ENCODE measurements at regions not wholly inside any gene's neighbourhood (a gene's known extent, or its start where the extent isn't known, plus 50 kb on each side); places are given as distances from the start of the nearest gene placed in this dataset.

DNA sequence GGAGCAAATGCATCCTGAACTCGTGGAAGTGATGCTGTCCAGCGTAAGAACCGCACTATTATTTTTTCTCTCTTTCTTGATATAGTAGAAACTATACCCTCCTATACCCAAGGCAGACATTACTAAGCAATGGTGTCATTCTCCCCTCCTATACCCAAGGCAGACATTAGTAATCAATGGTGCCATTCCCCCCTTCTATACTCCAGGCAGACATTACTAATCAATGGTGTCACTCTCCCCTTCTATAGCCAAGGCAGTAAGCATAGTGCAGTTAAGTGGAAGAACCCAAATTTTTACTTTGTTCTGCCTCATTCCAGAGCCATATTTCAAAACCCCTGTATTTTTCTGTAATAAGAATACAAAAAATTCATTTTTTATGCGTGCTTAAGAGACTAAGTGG is 506.2 kb upstream of the EEF2KMT start:
- DNase-seq (ENCODE audit: low spot score): no peak
- H3K9me3 ChIP-seq: no peaks in the 10 kb centered on the region
- no peaks in the 10 kb centered on the region for H3K27me3 ChIP-seq
- TF ChIP-seq, protein P1, sequence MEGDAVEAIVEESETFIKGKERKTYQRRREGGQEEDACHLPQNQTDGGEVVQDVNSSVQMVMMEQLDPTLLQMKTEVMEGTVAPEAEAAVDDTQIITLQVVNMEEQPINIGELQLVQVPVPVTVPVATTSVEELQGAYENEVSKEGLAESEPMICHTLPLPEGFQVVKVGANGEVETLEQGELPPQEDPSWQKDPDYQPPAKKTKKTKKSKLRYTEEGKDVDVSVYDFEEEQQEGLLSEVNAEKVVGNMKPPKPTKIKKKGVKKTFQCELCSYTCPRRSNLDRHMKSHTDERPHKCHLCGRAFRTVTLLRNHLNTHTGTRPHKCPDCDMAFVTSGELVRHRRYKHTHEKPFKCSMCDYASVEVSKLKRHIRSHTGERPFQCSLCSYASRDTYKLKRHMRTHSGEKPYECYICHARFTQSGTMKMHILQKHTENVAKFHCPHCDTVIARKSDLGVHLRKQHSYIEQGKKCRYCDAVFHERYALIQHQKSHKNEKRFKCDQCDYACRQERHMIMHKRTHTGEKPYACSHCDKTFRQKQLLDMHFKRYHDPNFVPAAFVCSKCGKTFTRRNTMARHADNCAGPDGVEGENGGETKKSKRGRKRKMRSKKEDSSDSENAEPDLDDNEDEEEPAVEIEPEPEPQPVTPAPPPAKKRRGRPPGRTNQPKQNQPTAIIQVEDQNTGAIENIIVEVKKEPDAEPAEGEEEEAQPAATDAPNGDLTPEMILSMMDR (IDR thresholded peaks at IDR 0.05): no peak
- no peaks in the 10 kb centered on the region for H3K36me3 ChIP-seq
- no peaks in the 10 kb centered on the region for H3K4me1 ChIP-seq
- H3K4me3 ChIP-seq: no peak overlapping the region
- H3K27ac ChIP-seq: no peak overlapping the region

DNA sequence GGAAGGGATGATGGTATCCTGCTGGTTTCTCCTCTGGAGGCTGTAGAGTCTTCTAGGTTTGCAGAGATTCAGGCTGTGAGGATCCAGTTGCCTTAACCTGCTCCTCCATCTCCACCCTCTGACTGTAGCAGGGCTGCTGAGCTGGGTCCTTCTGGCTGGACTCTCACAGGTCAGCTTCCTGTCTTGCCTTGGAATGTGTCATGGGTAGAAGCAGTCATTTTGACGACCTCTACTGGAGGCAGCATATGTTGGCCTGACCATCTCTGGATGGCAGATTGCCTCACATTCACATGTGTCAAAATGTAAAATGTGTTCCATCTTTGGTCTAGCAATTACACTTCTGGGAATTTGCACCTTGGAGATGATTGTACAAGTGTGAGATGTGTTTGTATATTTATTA is 504.4 kb upstream of the EEF2KMT start:
- H3K4me1 ChIP-seq: no peaks in the 10 kb centered on the region
- H3K9me3 ChIP-seq: no peaks in the 10 kb centered on the region
- DNase-seq (ENCODE audit: low spot score): no peak
- no peaks in the 10 kb centered on the region for H3K27me3 ChIP-seq
- H3K4me3 ChIP-seq: no peak overlapping the region
- H3K27ac ChIP-seq: no peak overlapping the region
- H3K36me3 ChIP-seq: no peaks in the 10 kb centered on the region
- TF ChIP-seq, protein P1 (IDR thresholded peaks at IDR 0.05): no peak

DNA sequence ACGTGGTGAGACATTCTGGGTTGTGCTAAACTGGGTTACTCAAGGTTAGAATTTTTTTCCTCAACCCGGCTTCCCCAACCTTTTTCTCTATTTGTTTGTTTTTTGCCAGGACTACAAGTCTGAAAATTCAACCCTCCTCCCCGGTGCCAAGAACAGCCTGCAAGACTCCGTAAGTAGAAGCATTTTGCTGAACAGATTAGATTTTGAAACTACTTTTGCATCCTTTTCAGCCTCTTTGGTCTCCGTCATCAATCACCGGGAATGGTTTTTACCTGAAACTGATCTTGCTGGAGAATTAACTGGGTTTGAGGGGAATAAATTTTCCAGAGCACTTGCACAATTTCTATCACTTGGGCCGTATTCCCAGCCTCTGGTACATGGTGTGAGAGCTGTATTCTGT is 501.2 kb upstream of the EEF2KMT start:
- Histone ChIP-seq H3K4me1 (no peaks in the 10 kb centered on the region), H3K27ac (no peak overlapping the region), H3K9me3 (peaks cover 0 to 15% of the 10 kb centered on the region in 2 donors), H3K27me3 (no peaks in the 10 kb centered on the region), H3K36me3 (no peaks in the 10 kb centered on the region), H3K4me3 (no peak overlapping the region)
- no peak for DNase-seq (ENCODE audit: low spot score)
- TF ChIP-seq, protein P1 (IDR thresholded peaks at IDR 0.05): no peak

DNA sequence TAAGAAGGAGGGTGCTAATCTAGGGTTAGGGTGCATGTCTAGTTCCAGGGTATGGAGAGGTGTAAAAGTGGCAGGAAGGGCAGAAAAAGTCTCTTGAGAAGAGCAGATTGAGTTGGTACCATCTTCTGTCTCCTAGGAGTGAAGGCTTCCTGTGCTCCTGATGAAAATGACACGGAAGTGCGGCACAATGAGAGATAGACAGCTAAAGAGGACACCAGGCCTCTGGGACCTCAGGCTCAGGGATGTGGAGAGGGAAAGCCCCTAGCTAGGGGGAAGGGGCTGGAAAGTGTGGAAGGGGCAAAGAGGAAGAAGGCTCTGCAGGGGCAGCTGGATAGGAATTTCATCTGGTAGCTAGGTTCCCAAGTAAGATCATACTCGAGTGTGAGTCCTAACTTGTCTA is 498.3 kb upstream of the EEF2KMT start:
- Histone ChIP-seq H3K4me3 (no peak overlapping the region), H3K36me3 (no peaks in the 10 kb centered on the region), H3K27ac (no peak overlapping the region), H3K4me1 (no peaks in the 10 kb centered on the region), H3K9me3 (peaks cover 0 to 15% of the 10 kb centered on the region in 2 donors), H3K27me3 (no peaks in the 10 kb centered on the region)
- DNase-seq (ENCODE audit: low spot score): no peak
- TF ChIP-seq, protein P1 (IDR thresholded peaks at IDR 0.05): no peak

DNA sequence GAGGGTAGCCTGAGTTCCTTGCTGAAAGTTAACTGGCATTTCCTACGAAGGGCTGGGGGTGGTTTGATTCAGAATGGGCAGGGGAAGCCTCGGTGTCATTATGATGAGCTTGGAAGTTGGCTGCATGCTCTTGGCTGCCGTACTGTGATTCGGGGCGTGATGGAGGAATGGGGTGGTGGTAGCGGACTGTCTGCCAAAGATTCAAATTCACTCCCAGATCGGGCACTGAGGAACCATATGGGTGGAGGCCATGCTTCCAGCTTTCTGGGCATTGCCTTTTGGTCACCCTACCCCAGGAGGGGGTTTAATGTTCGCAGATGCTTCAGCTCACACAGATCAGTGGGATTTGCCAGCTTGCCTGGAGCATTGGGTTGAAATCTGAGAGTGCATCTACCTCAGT is 492.8 kb upstream of the EEF2KMT start:
- peaks cover 0 to 5% of the 10 kb centered on the region in 2 donors for H3K9me3 ChIP-seq
- no peak for DNase-seq (ENCODE audit: low spot score)
- TF ChIP-seq, protein P1 (IDR thresholded peaks at IDR 0.05): no peak
- H3K27ac ChIP-seq: no peak overlapping the region
- H3K36me3 ChIP-seq: no peaks in the 10 kb centered on the region
- no peaks in the 10 kb centered on the region for H3K4me1 ChIP-seq
- no peak overlapping the region for H3K4me3 ChIP-seq
- H3K27me3 ChIP-seq: no peaks in the 10 kb centered on the region

DNA sequence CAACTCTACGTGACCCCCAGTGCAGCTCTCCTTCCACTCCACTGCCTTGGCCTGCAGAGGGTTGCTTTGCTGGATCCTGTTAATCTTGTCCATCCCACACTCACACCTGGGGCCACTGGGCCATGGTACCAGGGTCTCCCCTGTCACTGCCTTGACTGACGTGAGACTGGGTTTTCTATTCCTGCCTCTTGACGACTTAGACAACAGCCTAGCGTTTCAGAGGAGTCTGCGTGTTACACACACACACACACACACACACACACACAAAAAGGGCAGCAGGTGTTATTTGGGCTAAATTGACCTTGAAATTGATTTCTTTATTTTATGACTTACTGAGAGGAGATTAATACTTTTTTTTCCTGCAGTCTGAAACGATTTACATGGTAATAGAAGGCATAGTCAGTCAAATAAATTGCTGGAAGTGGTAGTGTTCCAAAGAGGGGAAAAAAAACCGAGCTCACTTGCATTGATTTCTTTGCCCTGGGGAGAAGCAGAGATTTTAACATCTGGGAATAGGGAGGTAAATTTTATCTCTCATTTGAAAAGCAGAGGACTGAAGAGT is 492.3 kb upstream of the EEF2KMT start:
- TF ChIP-seq, protein P1 (IDR thresholded peaks at IDR 0.05): no peak
- Histone ChIP-seq H3K9me3 (no peaks in the 10 kb centered on the region), H3K27me3 (no peaks in the 10 kb centered on the region), H3K4me1 (no peaks in the 10 kb centered on the region), H3K36me3 (no peaks in the 10 kb centered on the region), H3K27ac (no peak overlapping the region), H3K4me3 (no peak overlapping the region)
- DNase-seq (ENCODE audit: low spot score): no peak

Data from right atrium auricular region (tissue), 2 donors.